ENCODE measurements at regions not wholly inside any gene's neighbourhood (a gene's known extent, or its start where the extent isn't known, plus 50 kb on each side); places are given as distances from the start of the nearest gene placed in this dataset.

GRCh38 chr13:86881390-86881789, 789.8 kb upstream of the SLITRK5 start:
- in situ Hi-C loops (cut with MboI), result no loop called here
- no peak for DNase-seq
- WGBS, 2 experiments (ENCODE audit: low coverage in 1 of 2, low lambda C conversion rate in 2 of 2, missing lambda C conversion rate in 2 of 2), result 30 to 42% methylated on average over 2 of the region's 2 CpGs
- Histone ChIP-seq H3F3A (ENCODE audit: insufficient read depth) (no peaks in the 10 kb centered on the region), H3K4me1 (ENCODE audit: insufficient read depth) (no peaks in the 10 kb centered on the region), H3K79me2 (ENCODE audit: insufficient read depth) (no peaks in the 10 kb centered on the region), H3K4me2 (ENCODE audit: unreplicated experiment) (no peak overlapping the region), H3K9me2 (ENCODE audit: insufficient read depth) (no peaks in the 10 kb centered on the region), H3K27me3 (replicated peaks; ENCODE audit: insufficient read depth) (0 out of 2 replicates have a peak, but pooled peaks cover 6% of the 10 kb centered on the region), H3K9me3 (ENCODE audit: low read depth) (no peaks in the 10 kb centered on the region), H3K36me3 (ENCODE audit: low read depth) (no peaks in the 10 kb centered on the region), H2AFZ (no peak overlapping the region), H3K9ac (no peak overlapping the region), H4K20me1 (ENCODE audit: insufficient read depth) (no peaks in the 10 kb centered on the region), H3K27ac (no peak overlapping the region), H3K4me3 (no peak overlapping the region)
- TF ChIP-seq EZH2phosphoT487 (IDR thresholded peaks at IDR 0.05; ENCODE audit: insufficient read depth, low read depth) (no peak), EZH2 (IDR thresholded peaks at IDR 0.05; ENCODE audit: insufficient read depth, poor library complexity, severe bottlenecking) (no peak)

DNA sequence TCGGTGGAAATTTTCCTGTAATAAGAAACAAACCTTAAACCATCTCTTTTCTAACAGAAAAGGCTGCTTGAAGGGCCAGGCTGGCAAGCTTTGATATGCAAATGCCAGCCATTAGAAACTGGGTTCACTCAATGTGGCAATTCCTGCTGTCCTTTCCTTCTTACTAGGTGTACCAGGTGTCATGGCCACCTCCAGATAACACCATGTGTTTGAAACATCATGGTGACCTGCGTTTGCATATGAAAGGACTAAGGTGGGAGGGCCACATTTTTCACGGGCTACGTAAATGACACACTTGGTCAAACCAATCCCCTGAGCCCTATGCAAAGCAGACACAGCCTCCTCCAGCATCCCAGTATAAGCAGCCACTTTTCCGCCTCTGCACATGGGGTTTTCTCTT, 789.1 kb upstream of the SLITRK5 start:
- WGBS, 2 experiments (ENCODE audit: low coverage in 1 of 2, low lambda C conversion rate in 2 of 2, missing lambda C conversion rate in 2 of 2), result 45 to 47% methylated on average over 5 of the region's 5 CpGs
- Histone ChIP-seq H3K9me3 (ENCODE audit: low read depth) (no peaks in the 10 kb centered on the region), H3K9ac (no peak overlapping the region), H3K4me1 (ENCODE audit: insufficient read depth) (no peaks in the 10 kb centered on the region), H3F3A (ENCODE audit: insufficient read depth) (no peaks in the 10 kb centered on the region), H3K9me2 (ENCODE audit: insufficient read depth) (no peaks in the 10 kb centered on the region), H3K4me3 (no peak overlapping the region), H3K36me3 (ENCODE audit: low read depth) (no peaks in the 10 kb centered on the region), H3K27me3 (replicated peaks; ENCODE audit: insufficient read depth) (0 out of 2 replicates have a peak, but pooled peaks cover 6% of the 10 kb centered on the region), H3K27ac (no peak overlapping the region), H3K79me2 (ENCODE audit: insufficient read depth) (no peaks in the 10 kb centered on the region), H3K4me2 (ENCODE audit: unreplicated experiment) (no peak overlapping the region), H2AFZ (no peak overlapping the region), H4K20me1 (ENCODE audit: insufficient read depth) (no peaks in the 10 kb centered on the region)
- DNase-seq, result no peak
- in situ Hi-C loops (cut with MboI), result no loop called here
- TF ChIP-seq EZH2 (IDR thresholded peaks at IDR 0.05; ENCODE audit: insufficient read depth, poor library complexity, severe bottlenecking) (no peak), EZH2phosphoT487 (IDR thresholded peaks at IDR 0.05; ENCODE audit: insufficient read depth, low read depth) (no peak)

- no peaks in the 10 kb centered on the region for H3K9me3 ChIP-seq (ENCODE audit: low read depth)
- H3K27me3 ChIP-seq (replicated peaks; ENCODE audit: insufficient read depth), result 0 out of 2 replicates have a peak, but pooled peaks cover 6% of the 10 kb centered on the region
- no peak overlapping the region for H3K9ac ChIP-seq
- in situ Hi-C loops (cut with MboI), result no loop called here
- TF ChIP-seq EZH2phosphoT487 (IDR thresholded peaks at IDR 0.05; ENCODE audit: insufficient read depth, low read depth) (no peak), EZH2 (IDR thresholded peaks at IDR 0.05; ENCODE audit: insufficient read depth, poor library complexity, severe bottlenecking) (no peak)
- no peak for DNase-seq
- H3K4me2 ChIP-seq (ENCODE audit: unreplicated experiment), result no peak overlapping the region
- H3K4me3 ChIP-seq, result no peak overlapping the region
- H3K79me2 ChIP-seq (ENCODE audit: insufficient read depth), result no peaks in the 10 kb centered on the region
- no peak overlapping the region for H2AFZ ChIP-seq
- no peak overlapping the region for H3K27ac ChIP-seq
- WGBS, 2 experiments (ENCODE audit: low coverage in 1 of 2, low lambda C conversion rate in 2 of 2, missing lambda C conversion rate in 2 of 2), result 30 to 32% methylated on average over 3 of the region's 3 CpGs
- no peaks in the 10 kb centered on the region for H3F3A ChIP-seq (ENCODE audit: insufficient read depth)
- no peaks in the 10 kb centered on the region for H3K9me2 ChIP-seq (ENCODE audit: insufficient read depth)
- H4K20me1 ChIP-seq (ENCODE audit: insufficient read depth), result no peaks in the 10 kb centered on the region
- H3K4me1 ChIP-seq (ENCODE audit: insufficient read depth), result no peaks in the 10 kb centered on the region
- no peaks in the 10 kb centered on the region for H3K36me3 ChIP-seq (ENCODE audit: low read depth)
Measured at GRCh38 chr13:86882835-86883234, 788.3 kb upstream of the SLITRK5 start.

- Histone ChIP-seq H3K4me2 (ENCODE audit: unreplicated experiment) (no peak overlapping the region), H2AFZ (no peak overlapping the region), H3K4me1 (ENCODE audit: insufficient read depth) (no peaks in the 10 kb centered on the region), H3K79me2 (ENCODE audit: insufficient read depth) (no peaks in the 10 kb centered on the region), H3K9ac (no peak overlapping the region), H3K27ac (no peak overlapping the region), H3K4me3 (no peak overlapping the region), H3K36me3 (ENCODE audit: low read depth) (no peaks in the 10 kb centered on the region), H3F3A (ENCODE audit: insufficient read depth) (no peaks in the 10 kb centered on the region), H3K9me3 (ENCODE audit: low read depth) (no peaks in the 10 kb centered on the region), H3K27me3 (replicated peaks; ENCODE audit: insufficient read depth) (no peaks in the 10 kb centered on the region; the same call in none of the 2 replicates), H3K9me2 (ENCODE audit: insufficient read depth) (no peaks in the 10 kb centered on the region), H4K20me1 (ENCODE audit: insufficient read depth) (no peaks in the 10 kb centered on the region)
- TF ChIP-seq EZH2phosphoT487 (IDR thresholded peaks at IDR 0.05; ENCODE audit: insufficient read depth, low read depth) (no peak), EZH2 (IDR thresholded peaks at IDR 0.05; ENCODE audit: insufficient read depth, poor library complexity, severe bottlenecking) (no peak)
- 26 to 38% methylated on average over 3 of the region's 3 CpGs for WGBS, 2 experiments (ENCODE audit: low coverage in 1 of 2, low lambda C conversion rate in 2 of 2, missing lambda C conversion rate in 2 of 2)
- in situ Hi-C loops (cut with MboI), result no loop called here
- no peak for DNase-seq
Measured at GRCh38 chr13:86892330-86892729, 778.8 kb upstream of the SLITRK5 start.

- Histone ChIP-seq H3K27ac (no peak overlapping the region), H3K9ac (no peak overlapping the region), H3K4me1 (ENCODE audit: insufficient read depth) (no peaks in the 10 kb centered on the region), H3K9me2 (ENCODE audit: insufficient read depth) (no peaks in the 10 kb centered on the region), H4K20me1 (ENCODE audit: insufficient read depth) (no peaks in the 10 kb centered on the region), H3K79me2 (ENCODE audit: insufficient read depth) (no peaks in the 10 kb centered on the region), H3K36me3 (ENCODE audit: low read depth) (no peaks in the 10 kb centered on the region), H3F3A (ENCODE audit: insufficient read depth) (no peaks in the 10 kb centered on the region), H3K27me3 (replicated peaks; ENCODE audit: insufficient read depth) (peaks cover 18% of the 10 kb centered on the region), H2AFZ (no peak overlapping the region), H3K4me3 (no peak overlapping the region), H3K4me2 (ENCODE audit: unreplicated experiment) (no peak overlapping the region), H3K9me3 (ENCODE audit: low read depth) (no peaks in the 10 kb centered on the region)
- in situ Hi-C loops (cut with MboI), result no loop called here
- WGBS, 2 experiments (ENCODE audit: low coverage in 1 of 2, low lambda C conversion rate in 2 of 2, missing lambda C conversion rate in 2 of 2), result 31 to 56% methylated on average over 1 of the region's 1 CpG
- TF ChIP-seq EZH2 (IDR thresholded peaks at IDR 0.05; ENCODE audit: insufficient read depth, poor library complexity, severe bottlenecking), result no peak
- no peak for TF ChIP-seq EZH2phosphoT487 (IDR thresholded peaks at IDR 0.05; ENCODE audit: insufficient read depth, low read depth)
- DNase-seq, result no peak
Measured at GRCh38 chr13:86900906-86901305, 770.3 kb upstream of the SLITRK5 start.

Measured in GM23248 (cell line).